Activated CD4-positive, alpha-beta memory T cell treated with anti-CD3 and anti-CD28 coated beads, Interleukin-2, amount 10 ng/mL, durations not matched to agents 7 days and 5 days (primary cell): ENCODE measurements at regions not wholly inside any gene's neighbourhood (a gene's known extent, or its start where the extent isn't known, plus 50 kb on each side); places are given as distances from the start of the nearest gene placed in this dataset.
"Not testable (repeated sequence)": the region's sequence is repeated elsewhere in the genome, so short reads cannot be mapped to it uniquely, and the experiment has no call there.

Experiments used
- CTCF ChIA-PET: fragments of 350-600 bp; sonication (Branson Sonifier 250); formaldehyde crosslinking; loops from one replicate; lab custom pipeline; 2021; ENCODE audit warnings: antibody characterized with exemption, inconsistent platforms; lab: Charles Lee
- POLR2A ChIA-PET: fragments of 350-600 bp; sonication (Branson Sonifier 250); formaldehyde crosslinking; loops from one replicate; lab custom pipeline; 2021; ENCODE audit warnings: antibody characterized with exemption; lab: Charles Lee
- DNase-seq: peaks from one replicate; pipeline ENCODE4 v3.0.0-alpha.2; 2020
- H3K27ac Mint-ChIP-seq: one replicate; pipeline ENCODE4 v1.8.0; 2021; ENCODE audit warnings: mild to moderate bottlenecking, mixed read lengths
- H3K27me3 Mint-ChIP-seq: one replicate; pipeline ENCODE4 v1.8.0; 2021; ENCODE audit warnings: mixed read lengths
- H3K36me3 Mint-ChIP-seq: one replicate; pipeline ENCODE4 v1.8.0; 2021; ENCODE audit warnings: low read depth, mixed read lengths
- H3K4me1 Mint-ChIP-seq: one replicate; pipeline ENCODE4 v1.8.0; 2021; ENCODE audit warnings: mixed read lengths
- H3K4me3 Mint-ChIP-seq: one replicate; pipeline ENCODE4 v1.8.0; 2021; ENCODE audit warnings: mild to moderate bottlenecking, mixed read lengths
- H3K9me3 Mint-ChIP-seq: one replicate; pipeline ENCODE4 v1.8.0; 2021; ENCODE audit warnings: mixed read lengths

DNA sequence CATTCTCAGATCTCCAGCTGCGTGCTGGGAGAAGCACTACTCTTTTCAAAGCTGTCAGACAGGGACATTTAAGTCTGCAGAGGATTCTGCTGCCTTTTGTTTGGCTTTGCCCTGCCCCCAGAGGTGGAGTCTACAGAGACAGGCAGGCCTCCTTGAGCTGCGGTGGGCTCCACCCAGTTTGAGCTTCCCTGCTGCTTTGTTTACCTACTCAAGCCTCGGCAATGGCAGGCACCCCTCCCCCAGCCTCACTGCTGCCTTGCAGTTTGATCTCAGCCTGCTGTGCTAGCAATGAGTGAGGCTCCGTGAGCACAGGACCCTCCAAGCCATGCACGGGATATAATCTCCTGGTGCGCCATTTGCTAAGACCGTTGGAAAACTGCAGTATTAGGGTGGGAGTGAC lies 518.8 kb upstream of the NRP1 start:
- H3K27me3 Mint-ChIP-seq, H3K27ac Mint-ChIP-seq, POLR2A ChIA-PET, H3K36me3 Mint-ChIP-seq, H3K4me1 Mint-ChIP-seq, H3K4me3 Mint-ChIP-seq, DNase-seq, H3K9me3 Mint-ChIP-seq, CTCF ChIA-PET: not testable (repeated sequence)

DNA sequence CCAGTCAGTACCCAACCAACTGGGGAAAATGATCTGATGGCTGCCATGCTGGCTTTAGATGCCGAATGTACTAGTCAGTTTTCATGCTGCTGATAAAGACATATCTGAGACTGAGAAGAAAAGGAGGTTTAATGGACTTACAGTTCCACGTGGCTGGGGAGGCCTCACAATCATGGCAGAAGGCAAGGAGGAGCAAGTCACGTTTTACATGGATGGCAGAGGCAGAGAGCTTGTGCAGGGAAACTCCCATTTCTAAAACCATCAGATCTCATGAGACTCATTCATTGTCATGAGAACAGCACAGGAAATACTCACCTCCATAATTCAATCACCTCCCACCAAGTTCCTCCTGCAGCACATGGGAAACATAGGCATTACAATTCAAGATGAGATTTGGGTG lies 508.9 kb upstream of the NRP1 start:
- CTCF ChIA-PET: no interaction called here
- DNase-seq: no peak
- no peaks in the 10 kb centered on the region for H3K27me3 Mint-ChIP-seq
- no peak overlapping the region for H3K4me3 Mint-ChIP-seq
- no peaks in the 10 kb centered on the region for H3K36me3 Mint-ChIP-seq
- H3K4me1 Mint-ChIP-seq: no peaks in the 10 kb centered on the region
- POLR2A ChIA-PET: no interaction called here
- no peak overlapping the region for H3K27ac Mint-ChIP-seq
- H3K9me3 Mint-ChIP-seq: peaks cover 5% of the 10 kb centered on the region

DNA sequence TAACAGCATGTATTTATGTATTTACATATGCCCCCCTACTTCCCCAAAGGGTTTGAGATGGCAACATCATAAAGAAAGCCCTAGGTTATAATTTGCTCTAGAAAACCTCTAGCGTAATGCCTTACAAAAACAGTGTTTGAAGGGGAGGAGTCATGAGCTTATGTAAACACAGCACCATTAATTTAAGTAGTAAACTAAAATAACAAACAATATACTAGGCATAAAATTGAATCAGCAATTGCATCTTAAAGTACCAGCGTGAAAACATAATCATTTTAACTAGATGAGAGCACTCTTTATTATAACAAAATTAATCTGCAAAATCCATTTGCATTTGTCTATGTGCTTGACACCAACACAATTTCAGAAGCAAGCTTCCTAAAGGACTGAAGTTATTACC lies 507.2 kb upstream of the NRP1 start:
- Mint-ChIP-seq H3K9me3 (peaks cover 5% of the 10 kb centered on the region), H3K4me3 (no peak overlapping the region), H3K4me1 (no peaks in the 10 kb centered on the region), H3K27me3 (no peaks in the 10 kb centered on the region), H3K27ac (no peak overlapping the region), H3K36me3 (no peaks in the 10 kb centered on the region)
- ChIA-PET POLR2A (no interaction called here), CTCF (no interaction called here)
- no peak for DNase-seq

DNA sequence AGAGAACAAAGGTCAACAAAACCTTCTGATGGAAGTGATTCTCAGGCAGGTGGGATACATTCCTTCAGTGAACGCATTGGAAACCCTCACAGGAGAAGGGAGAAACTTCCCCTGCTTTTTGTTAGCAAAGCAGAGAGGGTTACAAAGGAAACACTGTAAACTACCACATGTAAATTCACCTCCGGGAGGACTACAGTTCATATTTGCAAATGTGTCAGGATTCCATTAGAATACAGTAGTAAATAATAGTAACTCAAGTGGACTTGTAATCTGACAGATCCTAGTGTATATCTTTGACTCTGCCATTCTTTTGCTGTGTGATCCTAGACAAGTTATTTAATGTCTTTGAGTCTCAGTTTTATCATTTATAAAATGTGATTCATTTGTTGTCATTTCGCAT lies 504.3 kb upstream of the NRP1 start:
- no peak overlapping the region for H3K27ac Mint-ChIP-seq
- no peak overlapping the region for H3K4me3 Mint-ChIP-seq
- peaks cover 3% of the 10 kb centered on the region for H3K9me3 Mint-ChIP-seq
- H3K4me1 Mint-ChIP-seq: no peaks in the 10 kb centered on the region
- ChIA-PET POLR2A (no interaction called here), CTCF (no interaction called here)
- H3K27me3 Mint-ChIP-seq: no peaks in the 10 kb centered on the region
- no peaks in the 10 kb centered on the region for H3K36me3 Mint-ChIP-seq
- DNase-seq: no peak

DNA sequence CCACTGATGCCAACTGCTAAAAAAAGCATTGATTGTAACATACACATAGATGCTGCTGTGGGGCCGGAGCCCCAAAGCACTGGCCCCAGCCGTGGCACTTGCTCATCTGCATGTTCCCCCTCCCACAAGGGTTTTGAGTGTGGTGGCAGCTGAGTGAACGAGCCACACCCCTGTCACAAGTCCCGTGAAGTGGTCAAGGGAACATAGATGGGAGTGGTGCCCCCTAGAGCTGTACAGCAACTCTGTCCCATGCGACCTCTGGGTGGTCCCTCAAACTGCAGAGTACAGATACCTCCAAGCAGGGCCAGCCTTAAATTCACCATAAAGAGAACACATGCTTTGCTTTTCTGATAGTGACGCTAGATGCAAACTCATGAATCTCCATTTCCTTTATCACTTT lies 503.3 kb upstream of the NRP1 start:
- Mint-ChIP-seq H3K4me1 (no peaks in the 10 kb centered on the region), H3K9me3 (no peaks in the 10 kb centered on the region), H3K4me3 (no peak overlapping the region), H3K27ac (no peak overlapping the region), H3K27me3 (no peaks in the 10 kb centered on the region), H3K36me3 (no peaks in the 10 kb centered on the region)
- ChIA-PET POLR2A (no interaction called here), CTCF (no interaction called here)
- no peak for DNase-seq

DNA sequence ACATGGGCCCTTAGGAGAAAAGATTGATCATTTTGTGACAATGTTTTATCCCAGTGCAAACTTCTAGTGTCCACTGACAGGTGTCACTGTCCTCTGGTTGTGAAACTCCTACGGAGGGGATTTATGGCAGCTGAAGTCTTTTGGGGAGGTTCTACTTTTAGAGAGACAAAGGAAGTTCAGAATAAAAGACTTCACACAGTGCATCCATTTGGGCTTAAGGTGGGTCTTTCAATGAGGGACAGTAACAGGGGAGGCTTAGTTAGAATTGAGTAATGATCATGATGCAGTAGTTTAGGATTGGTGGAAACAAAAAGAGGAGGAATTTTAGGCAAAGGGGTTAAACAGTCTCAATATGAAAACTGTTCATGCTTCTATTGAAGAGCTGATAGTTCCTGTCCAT lies 501.1 kb upstream of the NRP1 start:
- CTCF ChIA-PET: no interaction called here

DNA sequence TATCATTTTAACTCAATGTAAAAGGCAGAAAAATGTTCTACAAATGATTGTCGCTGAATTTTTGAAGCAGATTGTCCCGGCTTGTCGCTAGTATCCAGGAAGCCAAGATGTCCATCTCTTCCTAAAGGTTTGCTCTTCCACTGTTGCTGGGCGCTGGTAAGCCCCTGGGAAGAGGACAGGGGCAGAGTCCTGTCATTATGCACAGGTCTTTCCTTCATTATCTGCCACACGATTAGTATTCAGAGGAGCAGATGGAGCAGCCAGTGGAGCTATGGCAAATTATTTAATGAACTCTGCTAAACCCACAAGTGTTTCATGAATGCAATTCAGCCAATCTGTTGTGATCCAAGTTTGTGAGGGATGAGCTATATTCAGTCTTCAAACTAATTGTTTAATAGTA lies 499.1 kb upstream of the NRP1 start:
- POLR2A ChIA-PET: no interaction called here
- H3K4me1 Mint-ChIP-seq: no peaks in the 10 kb centered on the region
- no peak overlapping the region for H3K27ac Mint-ChIP-seq
- peaks cover 2% of the 10 kb centered on the region for H3K9me3 Mint-ChIP-seq
- no peak for DNase-seq
- H3K36me3 Mint-ChIP-seq: no peaks in the 10 kb centered on the region
- H3K4me3 Mint-ChIP-seq: no peak overlapping the region
- no peaks in the 10 kb centered on the region for H3K27me3 Mint-ChIP-seq
- CTCF ChIA-PET: no interaction called here

More for the DNA sequence above, 501.1 kb upstream of the NRP1 start:
- Mint-ChIP-seq H3K9me3 (no peaks in the 10 kb centered on the region), H3K4me3 (no peak overlapping the region), H3K27ac (no peak overlapping the region), H3K27me3 (no peaks in the 10 kb centered on the region), H3K4me1 (no peaks in the 10 kb centered on the region), H3K36me3 (no peaks in the 10 kb centered on the region)
- no peak for DNase-seq
- POLR2A ChIA-PET: no interaction called here

DNA sequence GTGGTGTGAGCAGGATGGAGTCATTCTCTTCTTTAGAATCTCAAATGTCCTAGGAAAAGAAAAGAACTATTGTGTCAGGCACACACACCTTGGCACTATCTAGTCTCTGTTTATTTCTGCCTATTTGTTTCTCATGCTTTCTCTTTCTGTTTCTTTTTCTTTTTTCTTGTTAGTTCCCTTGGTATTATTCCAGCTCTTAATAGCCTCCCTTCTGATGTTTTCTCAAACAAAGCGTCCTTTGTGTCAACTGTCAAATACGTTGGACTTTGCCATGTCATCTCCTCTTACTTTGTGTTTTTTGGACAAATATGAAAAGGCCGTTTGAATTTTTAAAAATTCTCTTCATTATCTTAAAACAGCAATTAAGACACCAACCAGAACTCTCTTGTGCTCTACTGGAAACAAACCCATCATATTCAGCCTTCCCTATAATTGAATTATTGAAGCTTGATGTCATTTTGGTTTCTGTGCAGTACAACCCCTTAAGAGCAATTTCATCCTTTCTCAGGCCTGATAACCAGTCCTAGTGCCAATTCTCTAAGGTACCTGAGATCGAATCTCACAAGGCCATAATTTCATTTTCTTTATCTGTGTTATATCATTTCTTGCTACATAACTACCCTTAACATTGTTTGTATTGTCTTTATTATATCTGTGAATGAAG lies 497.8 kb upstream of the NRP1 start:
- Mint-ChIP-seq H3K27ac (no peak overlapping the region), H3K27me3 (no peaks in the 10 kb centered on the region), H3K4me3 (no peak overlapping the region), H3K9me3 (peaks cover 2% of the 10 kb centered on the region), H3K4me1 (no peaks in the 10 kb centered on the region), H3K36me3 (no peaks in the 10 kb centered on the region)
- POLR2A ChIA-PET: no interaction called here
- DNase-seq: no peak
- CTCF ChIA-PET: no interaction called here

DNA sequence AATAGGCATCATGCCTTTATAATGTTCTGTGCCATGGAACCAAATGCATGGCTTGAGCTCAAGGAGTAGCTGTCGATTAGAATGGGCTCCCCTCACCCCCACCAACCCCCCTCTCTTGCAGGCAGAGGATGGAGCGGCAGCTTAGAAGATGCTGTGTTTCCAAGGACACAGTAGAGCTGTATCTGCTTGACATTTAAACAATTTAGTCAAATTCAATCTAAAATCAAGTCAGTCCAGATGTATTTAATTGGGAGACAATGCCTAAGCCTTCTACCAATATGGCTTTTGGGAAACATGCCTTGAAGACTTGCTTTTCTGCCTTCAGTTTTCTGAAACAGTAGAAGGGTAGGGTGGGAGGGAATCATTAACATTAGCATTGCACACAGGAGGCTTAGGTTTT lies 497.1 kb upstream of the NRP1 start:
- CTCF ChIA-PET: no interaction called here
- no peaks in the 10 kb centered on the region for H3K4me1 Mint-ChIP-seq
- H3K27me3 Mint-ChIP-seq: no peaks in the 10 kb centered on the region
- DNase-seq: no peak
- no peak overlapping the region for H3K4me3 Mint-ChIP-seq
- POLR2A ChIA-PET: no interaction called here
- no peaks in the 10 kb centered on the region for H3K36me3 Mint-ChIP-seq
- H3K9me3 Mint-ChIP-seq: peaks cover 2% of the 10 kb centered on the region
- no peak overlapping the region for H3K27ac Mint-ChIP-seq

DNA sequence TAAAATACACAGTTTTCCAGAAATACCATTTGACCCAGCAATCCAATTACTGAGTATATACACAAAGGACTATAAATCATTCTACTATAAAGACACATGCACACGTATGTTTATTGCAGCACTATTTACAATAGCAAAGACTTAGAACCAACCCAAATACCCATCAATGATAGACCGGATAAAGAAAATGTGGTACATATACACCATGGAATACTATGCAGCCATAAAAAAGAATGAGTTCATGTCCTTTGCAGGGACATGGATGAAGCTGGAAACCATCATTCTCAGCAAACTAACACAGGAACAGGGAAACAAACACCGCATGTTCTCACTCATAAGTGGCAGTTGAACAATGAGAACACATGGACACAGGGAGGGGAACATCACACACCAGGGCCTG lies 495.4 kb upstream of the NRP1 start:
- H3K4me1 Mint-ChIP-seq, H3K36me3 Mint-ChIP-seq, DNase-seq, H3K27me3 Mint-ChIP-seq, H3K9me3 Mint-ChIP-seq, H3K27ac Mint-ChIP-seq, H3K4me3 Mint-ChIP-seq, CTCF ChIA-PET, POLR2A ChIA-PET: not testable (repeated sequence)

DNA sequence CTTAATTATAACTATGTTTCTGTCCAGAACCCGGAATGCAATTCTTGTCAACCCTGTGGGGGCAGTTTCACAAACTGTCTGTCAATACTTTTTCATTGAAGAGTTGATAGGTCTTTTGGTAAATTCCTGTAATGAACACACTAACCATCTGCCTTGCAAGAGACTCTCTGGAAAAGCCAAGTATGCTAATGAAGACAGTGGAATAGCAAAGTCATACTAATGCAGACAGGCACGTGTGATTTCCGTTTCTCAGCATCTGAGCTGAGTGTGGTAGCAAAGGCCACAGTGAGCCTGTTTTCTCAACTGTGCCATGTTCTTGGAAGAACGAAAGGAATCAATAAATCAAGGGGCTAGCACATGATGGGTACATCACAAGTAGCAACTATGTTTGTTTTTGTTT lies 494.1 kb upstream of the NRP1 start:
- Mint-ChIP-seq H3K27ac (no peak overlapping the region), H3K4me3 (no peak overlapping the region), H3K4me1 (no peaks in the 10 kb centered on the region), H3K9me3 (peaks cover 2% of the 10 kb centered on the region), H3K27me3 (no peaks in the 10 kb centered on the region), H3K36me3 (no peaks in the 10 kb centered on the region)
- CTCF ChIA-PET: no interaction called here
- DNase-seq: no peak
- POLR2A ChIA-PET: no interaction called here

DNA sequence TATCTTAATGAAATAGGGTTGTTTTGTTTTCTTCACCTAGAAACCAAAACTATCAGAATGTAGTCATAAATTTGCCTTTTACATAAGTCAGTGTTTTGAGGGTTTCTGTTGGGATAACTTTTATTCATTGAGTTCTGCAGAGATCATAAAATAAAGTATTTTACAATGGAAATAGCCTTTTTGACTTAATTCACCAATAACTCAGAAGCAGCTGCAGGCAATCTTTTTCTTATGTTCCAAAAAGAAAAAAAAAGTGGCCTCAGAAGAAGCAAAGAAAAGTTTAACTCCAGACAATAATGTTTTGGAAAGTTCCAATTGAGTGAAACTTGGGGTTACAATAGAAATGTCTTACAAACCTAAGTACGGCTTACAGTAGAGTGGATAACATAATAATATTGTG lies 491.7 kb upstream of the NRP1 start:
- H3K27ac Mint-ChIP-seq: no peak overlapping the region

DNA sequence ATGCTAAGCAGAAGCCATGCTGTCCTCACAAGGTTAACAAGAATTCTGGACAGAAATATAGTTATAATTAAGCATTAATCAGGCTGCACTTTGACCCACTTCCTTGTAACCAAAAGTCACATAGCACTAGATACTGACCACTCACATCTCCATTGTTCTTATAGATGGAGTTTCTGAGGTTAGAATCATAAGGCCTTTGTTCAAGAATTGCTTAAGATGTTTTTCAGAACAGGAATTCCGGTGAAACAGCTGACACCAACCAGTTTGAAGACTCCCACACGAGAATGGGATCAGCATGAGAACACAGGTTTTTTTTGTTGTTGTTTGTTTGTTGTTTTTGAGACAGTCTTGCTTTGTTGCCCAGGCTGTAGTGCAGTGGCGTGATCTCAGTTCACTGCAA lies 488.3 kb upstream of the NRP1 start:
- DNase-seq: no peak
- CTCF ChIA-PET: no interaction called here
- Mint-ChIP-seq H3K27ac (no peak overlapping the region), H3K27me3 (peaks cover 2% of the 10 kb centered on the region), H3K4me1 (no peaks in the 10 kb centered on the region), H3K9me3 (no peaks in the 10 kb centered on the region), H3K4me3 (no peak overlapping the region), H3K36me3 (no peaks in the 10 kb centered on the region)
- POLR2A ChIA-PET: no interaction called here

More for the DNA sequence above, 491.7 kb upstream of the NRP1 start:
- H3K4me1 Mint-ChIP-seq: no peaks in the 10 kb centered on the region
- H3K36me3 Mint-ChIP-seq: no peaks in the 10 kb centered on the region
- POLR2A ChIA-PET: interaction anchor here (0.6 kb wide), 1 partner anchor 339 kb away, joined by 5 read pairs; no protein-coding TSS in a partner anchor
- no peak overlapping the region for H3K4me3 Mint-ChIP-seq
- CTCF ChIA-PET: no interaction called here
- H3K9me3 Mint-ChIP-seq: peaks cover 2% of the 10 kb centered on the region
- no peaks in the 10 kb centered on the region for H3K27me3 Mint-ChIP-seq
- DNase-seq: no peak

DNA sequence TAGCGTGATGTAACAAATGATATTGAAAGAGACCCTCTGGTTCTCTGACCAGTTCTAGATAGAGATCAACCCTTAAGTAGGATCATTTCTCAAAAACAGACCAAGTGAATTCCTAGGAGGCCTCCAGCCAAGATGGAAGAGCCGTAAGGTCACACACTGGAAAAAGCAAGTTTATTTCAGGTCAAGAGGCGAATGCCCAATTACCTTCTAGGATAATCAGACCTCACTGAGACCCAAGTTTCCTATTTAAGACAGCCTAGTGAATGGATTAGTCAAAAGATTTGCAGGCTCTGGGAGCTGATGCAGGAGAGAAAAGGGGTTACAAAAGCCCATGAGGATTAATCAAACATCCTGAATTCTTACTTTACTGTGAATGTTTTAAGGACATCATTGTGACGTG lies 486.1 kb upstream of the NRP1 start:
- Mint-ChIP-seq H3K4me3 (no peak overlapping the region), H3K4me1 (no peaks in the 10 kb centered on the region), H3K36me3 (no peaks in the 10 kb centered on the region), H3K27me3 (peaks cover 2% of the 10 kb centered on the region), H3K9me3 (no peaks in the 10 kb centered on the region), H3K27ac (no peak overlapping the region)
- ChIA-PET CTCF (no interaction called here), POLR2A (no interaction called here)
- no peak for DNase-seq
